HG03575 (cell line): ENCODE measurements at regions not wholly inside any gene's neighbourhood (a gene's known extent, or its start where the extent isn't known, plus 50 kb on each side); places are given as distances from the start of the nearest gene placed in this dataset.

ENCODE experiments used
- ATAC-seq: cut with Tn5 transposase; IDR thresholded peaks from one replicate; pipeline ENCODE4 v1.9.1; 2021; ENCODE audit not compliant: unreplicated experiment, insufficient number of reproducible peaks, low FRiP score; ENCODE audit errors: extremely low read depth

DNA sequence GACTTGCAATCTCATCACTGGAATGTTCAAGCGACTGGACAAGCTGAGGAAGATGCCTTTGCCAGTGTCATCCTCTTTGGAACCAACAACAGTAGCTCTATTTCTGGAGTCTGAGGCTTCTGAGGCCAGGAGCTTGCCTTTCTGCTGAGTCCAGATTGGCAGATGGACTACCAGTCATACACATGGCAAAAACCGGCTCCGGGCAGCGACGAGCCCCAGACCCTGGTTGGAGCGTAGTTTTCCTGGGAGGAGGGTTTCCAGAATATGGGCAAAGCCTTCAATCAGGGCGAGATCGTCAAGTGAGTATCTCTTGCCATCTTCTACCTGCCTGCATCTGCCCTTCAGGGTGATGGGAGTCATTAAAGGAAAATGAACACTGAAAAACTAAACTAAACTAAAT lies 807.9 kb downstream of the C4orf33 start:
- no peak for ATAC-seq

DNA sequence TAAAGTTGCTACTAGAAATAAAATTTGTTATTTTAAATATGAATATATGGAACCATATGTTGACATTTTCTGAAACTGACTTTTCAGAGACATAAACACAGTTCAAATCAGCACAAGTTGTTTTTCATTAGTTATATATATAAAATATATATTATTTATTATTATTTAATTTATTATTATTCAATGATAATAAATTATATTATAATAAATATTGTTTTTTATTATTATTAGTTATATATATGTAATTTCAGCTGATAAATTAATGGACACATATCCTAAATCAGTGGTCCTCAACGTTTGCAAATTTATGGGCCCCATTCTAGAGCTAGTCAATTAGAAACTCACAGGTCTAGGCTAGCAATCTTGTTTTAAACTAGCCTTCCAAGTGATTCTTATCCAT lies 809.3 kb downstream of the C4orf33 start:
- no peak for ATAC-seq

DNA sequence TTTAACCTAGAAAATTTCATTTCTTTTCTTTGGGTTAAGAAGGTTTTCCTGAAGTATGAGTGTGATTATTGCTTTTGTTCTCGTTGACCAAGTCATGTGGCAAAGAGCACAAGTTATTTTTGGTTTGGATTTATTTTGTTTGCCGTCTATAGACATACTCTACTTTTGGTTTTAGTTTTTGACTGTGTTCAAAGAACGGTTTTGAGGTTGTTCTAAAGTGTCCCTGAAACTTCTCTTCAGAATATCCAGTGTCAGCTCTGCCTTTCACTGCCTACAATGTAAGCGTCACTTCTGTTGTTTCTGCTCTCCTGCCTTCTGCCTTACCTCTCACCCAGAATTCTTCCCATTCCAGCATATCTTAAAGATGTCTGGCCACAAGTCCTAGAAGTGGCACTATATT lies 812.2 kb downstream of the C4orf33 start:
- ATAC-seq, result no peak

DNA sequence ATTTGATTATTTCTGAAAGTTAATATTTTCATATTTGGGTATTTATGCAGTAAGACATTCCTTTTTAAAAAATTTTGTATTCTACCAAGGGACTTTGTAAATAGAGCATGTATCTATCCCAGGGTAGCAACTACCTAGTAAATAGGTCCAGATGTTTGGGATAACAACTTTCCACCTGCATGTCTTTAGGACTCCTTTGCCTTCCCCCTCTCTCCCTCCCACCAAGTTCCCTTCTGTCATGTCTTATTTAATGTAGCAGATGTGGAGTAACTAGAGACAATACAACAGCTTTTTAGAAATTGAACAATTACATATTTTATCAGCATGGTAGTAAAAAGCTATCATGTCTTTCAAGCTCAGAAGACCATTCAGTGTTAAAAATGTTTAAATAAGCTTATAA lies 821.0 kb downstream of the C4orf33 start:
- ATAC-seq, result no peak

DNA sequence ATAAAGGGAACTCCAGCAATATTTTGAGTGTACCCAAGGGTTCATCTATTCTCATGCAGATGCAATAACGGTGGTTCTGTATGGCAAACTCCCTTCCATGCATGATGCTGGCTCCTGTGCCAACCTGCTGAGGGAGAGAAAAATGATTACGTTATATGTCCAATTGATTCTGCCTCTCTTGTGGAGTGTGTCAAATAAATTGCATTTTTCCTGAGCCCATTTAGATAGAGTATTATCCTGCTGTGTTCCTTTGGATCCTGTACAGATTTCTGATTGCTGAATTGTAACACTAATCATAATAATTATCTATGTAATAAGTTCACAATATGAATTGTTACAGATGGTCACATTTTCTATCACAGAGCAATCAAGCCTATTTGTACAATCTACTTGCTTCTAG lies 821.7 kb downstream of the C4orf33 start:
- no peak for ATAC-seq

DNA sequence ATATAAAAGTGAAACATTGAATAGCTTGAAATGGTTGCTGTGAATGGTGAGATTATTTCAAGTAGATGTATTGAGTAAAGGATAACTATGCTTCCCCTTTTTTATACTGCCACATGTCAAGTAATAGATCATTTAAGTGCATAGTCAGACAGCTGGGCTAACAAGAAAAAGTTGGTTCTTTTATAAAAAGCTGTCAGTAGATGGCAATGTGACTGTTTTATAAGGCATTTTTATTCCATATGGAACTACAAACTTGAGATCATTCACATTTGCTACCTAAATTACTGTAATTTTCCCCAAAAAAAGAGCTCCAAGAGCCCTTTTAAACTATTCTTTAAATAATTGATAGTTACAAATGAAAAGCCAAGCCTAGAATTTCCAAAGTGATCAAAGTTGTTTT lies 831.0 kb downstream of the C4orf33 start:
- no peak for ATAC-seq

DNA sequence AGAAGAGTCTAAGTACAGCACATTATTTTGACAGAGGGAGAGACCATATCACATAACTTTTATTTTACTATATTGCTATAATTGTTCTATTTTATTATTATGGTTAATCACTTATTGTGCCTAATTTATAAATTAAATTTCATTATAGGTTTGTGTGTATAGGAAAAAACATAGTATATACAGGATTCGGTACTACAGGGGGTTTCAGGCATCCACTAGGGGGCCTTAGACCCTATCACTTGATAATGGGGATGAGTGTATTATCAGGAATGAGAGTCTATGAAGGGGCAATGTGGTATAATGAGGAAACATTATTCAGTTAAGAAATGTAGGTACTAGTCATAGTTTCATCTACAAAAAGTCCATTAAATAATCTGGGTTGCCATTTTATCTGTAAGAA lies 833.1 kb downstream of the C4orf33 start:
- no peak for ATAC-seq

DNA sequence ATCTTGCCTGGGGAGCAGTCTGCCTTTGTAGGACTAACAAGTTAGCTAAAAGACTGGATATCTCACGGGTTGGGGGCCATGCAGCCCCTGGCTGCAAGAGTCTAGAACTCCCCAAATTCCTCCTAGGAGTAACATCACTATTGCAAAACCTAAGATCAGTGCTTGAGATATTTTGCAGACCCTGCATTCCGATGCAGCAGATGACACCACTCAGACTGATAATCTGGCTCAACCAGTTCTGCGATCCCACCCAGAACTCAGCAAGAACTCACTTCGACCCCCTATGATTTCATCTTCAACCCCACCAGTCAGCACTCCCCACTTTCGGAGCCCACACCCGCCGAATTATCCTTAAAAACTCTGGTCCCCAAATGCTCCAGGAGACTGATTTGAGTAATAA lies 834.0 kb downstream of the C4orf33 start:
- ATAC-seq, result no peak

DNA sequence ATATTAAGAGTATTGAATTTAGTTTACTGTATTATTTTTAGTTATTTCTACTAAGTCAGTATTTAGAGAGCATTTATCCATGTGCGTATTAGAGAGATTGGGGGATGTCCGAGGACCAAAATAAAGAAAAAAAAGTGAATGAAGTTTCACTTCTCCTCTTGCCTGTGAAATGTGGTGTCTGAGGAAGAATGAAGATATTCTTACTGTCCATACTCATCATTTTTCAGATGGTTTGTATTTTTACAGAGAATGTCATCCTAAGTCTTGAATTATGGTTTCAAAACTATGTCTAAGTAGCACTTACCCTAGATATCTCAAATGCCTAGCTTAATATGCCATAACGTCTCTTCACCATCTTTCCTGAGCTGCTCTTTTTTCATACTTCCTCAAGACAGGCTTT lies 854.3 kb downstream of the C4orf33 start:
- ATAC-seq, result no peak

DNA sequence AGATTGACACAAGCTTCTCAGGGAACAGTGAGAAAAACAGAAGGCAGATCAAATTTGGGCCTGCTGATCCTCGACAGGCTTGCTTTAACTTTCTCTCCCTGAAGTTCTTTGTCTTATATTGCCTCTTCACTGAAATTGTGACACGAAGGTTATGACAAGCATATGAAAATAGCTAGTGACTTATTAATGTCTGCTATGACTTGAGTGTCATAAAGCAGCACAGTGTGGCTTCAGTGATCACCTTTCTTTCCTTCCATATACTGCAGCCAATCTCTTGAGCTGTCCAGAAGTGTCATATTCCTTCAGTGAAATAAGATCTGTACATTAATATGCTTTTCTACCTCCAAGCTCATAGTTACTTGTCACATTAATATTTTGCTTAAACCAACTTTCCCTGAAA lies 870.2 kb downstream of the C4orf33 start:
- no peak for ATAC-seq

DNA sequence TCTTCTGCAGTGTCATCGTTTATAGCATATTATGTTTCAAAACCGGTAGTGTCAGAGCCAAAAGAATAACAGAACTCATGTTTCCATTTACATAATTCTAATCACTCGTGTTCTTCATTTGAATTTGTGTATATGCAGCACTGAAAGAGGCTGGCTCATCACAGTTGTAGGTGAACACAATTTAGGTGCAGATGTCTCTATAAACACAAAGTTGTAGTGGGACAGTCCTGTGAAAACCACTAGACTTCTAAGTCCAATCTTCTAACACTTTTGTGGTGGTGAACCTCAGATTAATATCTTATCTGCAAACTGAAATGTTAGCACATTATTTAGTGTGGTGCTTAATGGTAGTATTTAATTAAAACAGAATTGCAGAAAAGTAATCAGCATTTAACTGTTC lies 872.4 kb downstream of the C4orf33 start:
- no peak for ATAC-seq

DNA sequence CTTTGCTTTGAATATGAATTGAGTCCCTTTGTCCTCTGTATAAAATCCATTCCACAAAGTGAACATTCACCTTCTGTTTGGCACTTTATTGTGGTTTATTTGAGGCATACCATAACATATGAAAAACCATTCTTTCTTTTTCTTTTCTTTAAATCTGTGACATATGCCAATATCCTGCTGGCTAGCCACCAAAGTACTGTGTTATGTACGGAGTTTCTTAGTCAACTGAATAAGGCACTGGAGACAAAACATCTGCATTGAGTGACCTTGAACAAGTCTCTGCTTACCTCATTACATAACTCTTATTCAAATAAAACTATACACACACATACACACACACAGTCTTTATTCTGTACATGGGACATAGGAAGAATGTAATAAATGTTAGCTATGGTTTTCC lies 872.8 kb downstream of the C4orf33 start:
- ATAC-seq, result no peak

DNA sequence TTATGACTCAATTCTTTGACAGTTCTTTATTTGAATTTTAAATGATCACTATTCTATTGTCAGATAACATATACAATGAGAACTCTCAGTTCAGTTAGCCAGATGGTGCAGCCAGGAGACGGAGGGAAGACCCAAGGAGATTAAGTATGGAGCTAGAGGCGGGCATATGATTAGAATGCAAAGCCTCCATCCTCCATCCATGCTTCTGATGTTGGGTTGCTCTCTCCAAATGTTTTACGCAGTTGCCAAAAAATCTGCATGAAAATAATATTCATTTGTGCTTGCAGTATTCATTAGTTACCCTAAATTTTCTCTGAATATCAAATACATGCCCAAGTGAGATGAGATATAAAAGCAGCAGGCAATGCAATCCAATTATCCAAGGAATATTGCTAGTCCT lies 874.8 kb downstream of the C4orf33 start:
- ATAC-seq, result no peak

DNA sequence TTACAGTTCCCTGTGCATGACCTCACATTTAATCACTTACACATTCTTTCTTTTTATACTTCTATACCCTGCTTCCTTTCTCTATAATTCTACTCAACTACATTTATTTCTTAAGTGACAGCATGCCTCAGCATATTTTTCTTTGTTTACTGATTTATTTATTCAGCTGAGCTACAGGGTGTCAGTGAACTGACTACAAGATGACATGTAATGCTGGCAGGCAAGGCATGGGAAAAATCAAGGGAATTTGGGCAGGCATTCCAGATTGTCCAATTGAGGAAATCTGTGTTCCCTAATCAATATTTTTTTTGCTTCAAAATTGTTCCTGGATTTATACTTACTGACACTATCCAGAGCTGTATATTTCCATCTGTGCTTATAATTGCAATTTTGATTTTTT lies 875.5 kb downstream of the C4orf33 start:
- no peak for ATAC-seq

DNA sequence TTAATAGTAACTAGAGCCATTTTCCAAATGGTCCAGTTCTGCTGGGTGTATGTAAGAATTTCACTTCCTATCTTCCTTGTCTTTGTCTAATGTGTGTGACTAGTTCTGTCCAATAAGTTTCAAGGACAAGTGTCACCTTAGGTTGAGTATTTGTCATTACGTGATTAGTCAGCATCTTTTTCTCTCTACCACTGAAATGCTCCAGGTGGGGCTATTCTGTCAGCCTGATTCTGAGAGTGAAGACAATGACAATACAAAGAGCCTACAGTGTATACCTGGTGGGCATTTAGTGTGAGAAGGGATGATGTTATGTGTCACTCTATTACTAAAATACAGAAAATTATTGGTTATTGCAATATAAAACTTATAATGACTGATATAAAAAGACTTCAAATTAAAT lies 876.3 kb downstream of the C4orf33 start:
- ATAC-seq, result no peak

DNA sequence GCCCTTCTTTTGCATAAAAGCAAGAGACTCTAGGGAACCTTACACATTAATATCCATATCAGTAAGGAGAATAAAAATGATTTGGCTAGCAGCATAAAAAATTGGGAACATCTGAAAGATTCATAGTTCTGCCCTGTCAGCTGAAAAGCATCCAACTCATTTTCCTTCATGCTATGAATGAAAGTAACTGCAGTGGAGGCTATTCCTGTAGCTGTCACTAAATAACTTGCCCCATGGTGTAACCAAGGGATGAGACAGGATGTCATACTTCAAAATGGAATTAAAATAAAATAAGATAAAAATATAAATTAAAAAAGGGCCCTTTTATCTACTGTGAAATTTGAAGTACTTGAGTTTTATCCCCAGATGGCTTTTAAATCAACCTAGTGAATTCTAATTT lies 878.8 kb downstream of the C4orf33 start:
- no peak for ATAC-seq

DNA sequence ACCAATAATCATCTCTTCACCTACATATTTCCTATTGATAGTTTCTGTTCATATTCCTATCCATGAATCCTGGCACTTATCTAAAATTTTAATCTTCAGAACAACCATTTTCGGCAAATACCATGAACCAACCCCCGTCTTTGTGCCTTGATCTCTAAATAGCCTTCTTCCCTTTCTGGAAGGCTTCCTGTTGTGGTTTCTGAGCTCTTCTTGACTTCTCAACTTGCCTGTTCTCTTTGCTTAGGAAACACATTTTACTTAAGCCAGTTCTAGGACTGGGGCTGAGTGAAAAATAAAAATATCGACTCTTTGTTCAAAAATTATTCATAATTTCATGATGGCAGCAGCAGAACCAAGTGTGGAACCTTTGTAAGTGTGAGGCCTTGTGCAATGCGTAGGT lies 882.4 kb downstream of the C4orf33 start:
- no peak for ATAC-seq

DNA sequence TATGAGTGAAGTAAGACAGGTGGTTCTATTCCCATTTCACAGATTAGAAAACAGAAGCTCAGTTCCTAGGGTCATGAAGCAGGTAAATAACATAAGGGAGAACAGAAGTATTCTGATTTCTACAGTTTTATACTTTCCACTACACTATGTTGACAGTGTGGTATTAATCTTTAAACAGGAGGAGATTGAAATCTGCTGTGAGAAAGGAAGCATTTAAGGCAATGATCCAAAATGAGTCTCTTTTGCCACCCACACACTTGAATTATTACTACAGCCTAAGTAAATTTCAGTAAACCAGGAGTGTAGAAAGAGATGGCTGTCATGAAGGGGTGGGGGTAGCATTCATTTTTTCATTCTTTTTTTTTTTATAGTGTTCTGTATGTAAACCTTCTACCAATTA lies 893.0 kb downstream of the C4orf33 start:
- no peak for ATAC-seq

DNA sequence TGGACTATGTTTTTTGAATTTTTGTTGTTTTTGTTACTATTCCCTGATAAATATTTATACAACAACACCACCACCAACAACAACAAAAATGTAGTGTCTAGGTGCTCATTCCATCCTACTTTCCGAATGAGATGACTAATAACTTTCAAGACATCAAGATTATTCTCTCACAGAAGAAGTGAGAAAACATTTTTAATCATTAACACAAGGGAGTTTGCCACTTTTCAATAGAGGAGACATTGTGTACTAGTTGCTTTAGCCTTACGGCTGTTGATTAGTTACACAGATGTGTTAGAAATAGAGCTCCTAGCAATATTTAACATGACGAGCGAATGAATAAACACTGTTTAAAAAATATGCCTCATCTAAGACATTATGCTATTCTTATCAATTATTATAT lies 898.8 kb downstream of the C4orf33 start:
- no peak for ATAC-seq

DNA sequence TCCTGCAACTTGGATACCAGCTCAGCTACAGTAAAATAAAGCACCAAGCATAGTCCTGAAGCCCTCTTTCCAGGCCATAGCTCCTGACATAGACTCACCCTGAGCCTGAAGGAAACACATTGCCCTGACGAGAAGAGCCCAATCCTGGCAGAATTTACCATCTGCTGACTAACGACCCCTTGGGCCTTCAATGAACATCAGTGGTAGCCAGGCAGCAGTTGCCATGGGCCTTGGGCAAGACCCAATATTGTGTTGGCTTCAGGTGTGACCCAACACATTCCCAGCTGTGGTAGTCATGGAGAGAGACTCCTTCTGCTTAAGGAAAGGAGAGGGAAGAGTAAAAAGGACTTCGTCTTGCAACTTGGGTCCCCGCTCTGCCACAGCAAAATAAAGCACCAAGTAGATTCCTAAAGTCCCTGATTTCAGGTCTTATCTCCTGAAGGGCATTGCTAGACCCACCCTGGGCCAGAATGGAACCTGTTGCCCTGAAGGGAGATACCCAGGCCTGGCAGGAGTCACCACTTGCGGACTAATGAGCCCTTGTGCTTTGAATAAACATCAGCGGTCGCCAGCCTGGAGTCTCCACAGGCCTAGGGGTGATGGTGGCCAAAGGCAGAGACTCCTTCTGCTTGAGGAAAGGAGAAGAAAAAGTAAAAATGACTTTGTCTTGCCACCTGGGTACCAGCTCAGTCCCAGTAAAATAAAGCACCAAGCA lies 902.6 kb downstream of the C4orf33 start:
- no peak for ATAC-seq

DNA sequence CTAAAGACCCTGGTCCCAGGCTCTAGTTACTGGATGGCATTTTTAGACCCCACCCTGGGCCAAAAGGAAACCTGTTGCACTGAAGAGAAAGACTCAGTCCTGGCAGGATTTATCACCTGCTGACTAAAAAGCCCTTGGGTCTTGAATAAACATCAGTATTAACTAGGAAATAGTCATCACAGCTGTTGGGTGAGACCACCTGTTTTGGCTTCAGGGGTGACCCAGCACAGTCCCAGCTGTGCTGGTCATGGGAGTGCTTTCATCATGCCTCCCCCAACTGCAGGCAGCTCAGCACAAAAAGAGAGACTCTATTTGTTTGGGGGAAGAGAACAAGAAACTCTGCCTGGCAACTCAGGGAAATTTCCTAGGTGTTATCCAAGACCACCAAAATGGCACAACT lies 903.2 kb downstream of the C4orf33 start:
- ATAC-seq, result no peak
